ENCODE measurements at regions not wholly inside any gene's neighbourhood (a gene's known extent, or its start where the extent isn't known, plus 50 kb on each side); places are given as distances from the start of the nearest gene placed in this dataset.

- TF ChIP-seq EZH2 (IDR thresholded peaks at IDR 0.05) (no peak), POLR2AphosphoS5 (IDR thresholded peaks at IDR 0.05; ENCODE audit: borderline replicate concordance, low read depth, low read length) (no peak), FOXP2 (optimal IDR thresholded peaks at IDR 0.05; ENCODE audit: control extremely low read depth, extremely low read length, insufficient read depth) (no peak)
These were observed 936.1 kb upstream of the FBXO33 start for GRCh38 chr14:40368314-40368713.
